ENCODE measurements at regions not wholly inside any gene's neighbourhood (a gene's known extent, or its start where the extent isn't known, plus 50 kb on each side); places are given as distances from the start of the nearest gene placed in this dataset.

DNA sequence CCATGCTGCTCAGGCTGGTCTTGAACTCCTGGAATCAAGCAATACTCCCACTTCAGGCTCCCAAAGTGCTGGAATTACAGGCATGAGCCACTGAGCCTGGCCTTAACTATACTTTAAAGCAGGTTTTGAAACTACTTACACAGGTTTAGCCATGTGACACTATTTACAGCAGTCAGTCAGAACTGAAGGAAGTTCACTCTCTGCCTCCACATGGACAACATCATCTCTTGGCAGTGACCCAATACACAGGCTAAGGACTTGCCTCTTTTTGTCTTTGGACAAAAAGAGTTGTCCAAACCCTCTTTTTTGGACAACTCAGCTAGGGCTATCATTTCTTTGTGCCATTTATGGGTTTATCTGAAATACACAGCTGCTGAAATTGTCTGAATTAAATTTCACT lies 89.0 kb upstream of the CLDN10 start:
- Histone ChIP-seq H3K4me3 (ENCODE audit: extremely low read depth in 1 of 4, insufficient read depth in 2 of 4, low read depth in 3 of 4, low read length in 4 of 4) (no peak overlapping the region), H3K18ac (ENCODE audit: extremely low read depth, low read length) (no peak overlapping the region), H2BK20ac (ENCODE audit: low read length) (no peak overlapping the region), H3K79me2 (ENCODE audit: control insufficient read depth in 1 of 2, insufficient read depth in 2 of 2, low read length in 2 of 2) (no peaks in the 10 kb centered on the region), H3K23ac (ENCODE audit: insufficient read length) (no peak overlapping the region), H2BK120ac (replicated peaks; ENCODE audit: low read depth, low read length) (no peak overlapping the region), H2AK5ac (ENCODE audit: low read depth, low read length) (no peak overlapping the region), H3K9me3 (ENCODE audit: insufficient read depth in 2 of 2, low read depth in 1 of 2, low read length in 1 of 2) (peaks cover 10 to 11% of the 10 kb centered on the region in 2 experiments), H3K4me1 (replicated peaks in 1 of 4; ENCODE audit: control insufficient read depth in 3 of 4, insufficient read depth in 4 of 4, low read length in 3 of 4) (no peaks in the 10 kb centered on the region), H3K4me2 (ENCODE audit: insufficient read depth in 1 of 2, low read depth in 2 of 2, low read length in 2 of 2) (no peak overlapping the region), H3K56ac (replicated peaks; ENCODE audit: insufficient read length, low read depth, low read length) (no peak overlapping the region), H3K4ac (replicated peaks; ENCODE audit: insufficient read length, low read depth, low read length) (no peak overlapping the region), H2BK5ac (ENCODE audit: low read depth, low read length) (no peak overlapping the region), H2BK12ac (ENCODE audit: low read depth, low read length) (no peak overlapping the region), H3K27me3 (replicated peaks in 1 of 4; ENCODE audit: control insufficient read depth in 3 of 4, extremely low read depth in 1 of 4, insufficient read depth in 3 of 4, low read length in 3 of 4) (no peaks in the 10 kb centered on the region), H4K5ac (ENCODE audit: insufficient read length, low read depth, low read length) (no peak overlapping the region), H3K14ac (ENCODE audit: insufficient read length) (no peak overlapping the region), H2BK15ac (ENCODE audit: low read length) (no peak overlapping the region), H3K23me2 (ENCODE audit: low read depth, low read length) (no peaks in the 10 kb centered on the region), H2AFZ (ENCODE audit: low read length) (peak overlapping the region; percentile 82; the same call in 1 of the 2 replicates), H3K27ac (ENCODE audit: low read depth, low read length) (no peak overlapping the region), H4K91ac (replicated peaks; ENCODE audit: insufficient read length, low read length) (no peak overlapping the region), H4K8ac (ENCODE audit: extremely low read depth, insufficient read depth, low read length) (no peak overlapping the region), H3K79me1 (ENCODE audit: low read depth, low read length) (no peaks in the 10 kb centered on the region), H4K20me1 (replicated peaks in 1 of 2; ENCODE audit: control insufficient read depth in 1 of 2, insufficient read depth in 2 of 2, low read length in 2 of 2) (no peaks in the 10 kb centered on the region), H3K36me3 (ENCODE audit: control insufficient read depth in 2 of 4, insufficient read depth in 4 of 4, low read length in 3 of 4) (no peaks in the 10 kb centered on the region), H3K9ac (replicated peaks in 1 of 4; ENCODE audit: extremely low read depth in 1 of 4, low read depth in 3 of 4, low read length in 3 of 4) (no peak overlapping the region)
- TF ChIP-seq SIX5 (IDR thresholded peaks at IDR 0.05; ENCODE audit: low read depth, low read length) (no peak), SAP30 (IDR thresholded peaks at IDR 0.05; ENCODE audit: insufficient read depth, insufficient replicate concordance, low read length) (no peak), SIN3A (conservative IDR thresholded peaks at IDR 0.05 in 1 of 2, IDR thresholded peaks at IDR 0.05 in 1 of 2; ENCODE audit: low read depth in 1 of 2, low read length in 2 of 2) (no peak), RNF2 (IDR thresholded peaks at IDR 0.05; ENCODE audit: borderline replicate concordance, low read depth, low read length, missing control alignments, poor library complexity, severe bottlenecking) (no peak)
- FAIRE-seq (no peak), DNase-seq (ENCODE audit: low read depth in 1 of 2, low spot score in 2 of 2) (no peak)
- ChIA-PET CTCF (ENCODE audit: partially characterized antibody) (interaction anchor here (1.4 kb wide), 1 partner anchor 10 kb away, joined by 3 read pairs; no protein-coding TSS in a partner anchor), POLR2A (ENCODE audit: partially characterized antibody) (no interaction called here)

Measured in H1 (cell line).